NCI-H146 (cell line): ENCODE measurements at regions not wholly inside any gene's neighbourhood (a gene's known extent, or its start where the extent isn't known, plus 50 kb on each side); places are given as distances from the start of the nearest gene placed in this dataset.

Experiments
- DNase-seq: peaks from one replicate; lab custom pipeline; 2025; lab: John Stamatoyannopoulos, UW

- no peak for DNase-seq
Observed at GRCh38 chr20:60478533-60478932, 520.3 kb downstream of the CDH26 start.

- DNase-seq, result no peak
Observed at GRCh38 chr20:60480950-60481742, 522.9 kb downstream of the CDH26 start.

DNA sequence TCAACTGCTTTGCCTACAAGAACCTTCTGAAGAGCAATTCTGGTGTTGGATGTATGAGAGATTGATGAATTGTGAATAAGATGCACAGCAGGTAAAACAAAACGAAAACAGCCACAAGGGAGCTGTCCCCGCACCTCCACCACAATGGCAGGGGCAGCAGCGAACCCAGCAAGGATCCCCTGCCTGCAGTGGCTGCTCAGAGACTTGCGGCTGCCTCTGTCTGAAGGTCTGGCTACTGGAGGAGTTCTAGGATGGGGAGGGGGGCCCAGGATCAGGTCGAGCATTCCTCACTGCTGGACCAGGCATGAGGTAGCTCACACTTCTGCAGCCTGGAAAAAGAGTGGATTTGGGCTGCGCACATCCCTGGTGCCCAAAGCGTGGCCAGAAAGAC, 523.5 kb downstream of the CDH26 start:
- DNase-seq, result no peak

DNA sequence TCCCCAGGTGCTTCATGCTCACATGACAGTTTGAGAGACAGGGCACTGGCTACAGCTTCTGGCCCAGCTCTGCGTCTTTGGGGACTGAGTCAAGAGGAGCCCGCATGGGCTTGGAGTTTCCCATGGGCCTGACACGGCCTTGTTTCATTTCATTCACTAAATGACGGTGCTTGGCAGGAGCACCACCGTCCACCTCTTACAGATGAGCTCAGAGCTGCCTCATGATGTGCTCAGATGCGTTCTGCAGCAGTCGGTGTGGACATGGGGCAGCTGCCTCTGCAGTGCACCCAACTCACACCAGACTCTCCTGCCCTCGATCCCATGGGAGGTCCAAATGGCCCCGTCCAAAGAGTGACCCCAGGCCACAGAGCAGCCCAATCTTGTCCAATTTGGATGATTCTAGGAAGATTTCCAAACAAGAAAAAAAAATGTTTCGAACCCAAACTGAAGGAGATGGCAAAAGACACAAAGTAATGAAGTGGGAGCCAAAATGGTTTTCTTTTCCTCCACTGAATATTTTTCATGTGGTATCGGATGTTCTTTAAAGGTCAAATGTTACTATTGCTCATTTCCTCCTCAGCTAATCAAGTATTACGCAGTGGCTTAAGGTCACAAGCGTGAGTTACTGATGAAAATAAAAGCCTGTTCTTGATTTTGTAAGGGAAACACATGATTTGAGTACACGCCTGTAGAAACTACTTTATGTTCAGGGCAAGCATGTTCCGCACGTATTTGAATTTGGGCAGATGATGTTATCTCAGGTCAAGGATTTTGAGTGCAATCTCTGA, 524.2 kb downstream of the CDH26 start:
- DNase-seq, result no peak

GRCh38 chr20:60483371-60483770, 525.1 kb downstream of the CDH26 start:
- DNase-seq, result no peak

DNA sequence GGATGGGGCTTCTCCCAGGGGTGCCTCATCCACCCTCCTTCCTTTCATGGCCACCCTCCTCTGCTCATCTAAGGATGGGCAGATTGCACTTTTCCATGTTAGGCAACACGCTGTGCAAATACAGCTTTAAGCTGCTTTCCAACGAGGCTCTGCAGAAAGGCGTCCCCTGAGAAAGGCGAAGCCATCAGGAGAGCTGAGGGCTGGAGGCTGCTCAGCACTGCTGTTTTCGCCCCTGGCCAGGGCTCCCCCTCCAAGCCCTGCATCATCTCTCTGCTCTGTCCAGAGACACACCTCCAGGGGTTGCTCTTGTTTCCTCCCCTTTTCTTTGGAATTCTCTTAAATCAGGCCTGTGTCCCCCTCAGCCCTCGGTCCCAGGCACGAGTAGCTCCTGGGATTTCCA, 526.1 kb downstream of the CDH26 start:
- DNase-seq, result no peak

- no peak for DNase-seq
Observed at GRCh38 chr20:60485012-60485760, 527.0 kb downstream of the CDH26 start.

GRCh38 chr20:60486315-60486714, 528.1 kb downstream of the CDH26 start:
- DNase-seq, result no peak

DNA sequence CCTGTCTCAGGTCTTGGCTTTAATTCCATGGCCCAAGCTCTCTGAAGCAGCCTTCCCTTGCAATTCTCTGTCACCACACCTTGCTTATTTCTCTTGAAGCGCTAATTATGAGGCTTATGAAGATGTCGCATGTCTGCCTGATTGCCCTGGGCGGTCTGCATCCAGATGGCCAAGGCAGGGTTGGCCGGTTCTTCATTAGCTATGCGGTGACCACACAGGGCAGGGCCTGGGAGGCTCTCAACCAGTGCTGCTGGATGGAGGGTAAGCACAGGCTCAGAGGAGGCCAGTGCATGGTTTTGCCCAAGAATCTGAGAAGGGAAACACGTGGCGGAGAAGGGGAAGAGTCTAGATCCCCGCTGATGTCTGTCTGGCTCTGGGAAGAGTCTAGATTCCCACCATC, 528.7 kb downstream of the CDH26 start:
- DNase-seq, result no peak

DNA sequence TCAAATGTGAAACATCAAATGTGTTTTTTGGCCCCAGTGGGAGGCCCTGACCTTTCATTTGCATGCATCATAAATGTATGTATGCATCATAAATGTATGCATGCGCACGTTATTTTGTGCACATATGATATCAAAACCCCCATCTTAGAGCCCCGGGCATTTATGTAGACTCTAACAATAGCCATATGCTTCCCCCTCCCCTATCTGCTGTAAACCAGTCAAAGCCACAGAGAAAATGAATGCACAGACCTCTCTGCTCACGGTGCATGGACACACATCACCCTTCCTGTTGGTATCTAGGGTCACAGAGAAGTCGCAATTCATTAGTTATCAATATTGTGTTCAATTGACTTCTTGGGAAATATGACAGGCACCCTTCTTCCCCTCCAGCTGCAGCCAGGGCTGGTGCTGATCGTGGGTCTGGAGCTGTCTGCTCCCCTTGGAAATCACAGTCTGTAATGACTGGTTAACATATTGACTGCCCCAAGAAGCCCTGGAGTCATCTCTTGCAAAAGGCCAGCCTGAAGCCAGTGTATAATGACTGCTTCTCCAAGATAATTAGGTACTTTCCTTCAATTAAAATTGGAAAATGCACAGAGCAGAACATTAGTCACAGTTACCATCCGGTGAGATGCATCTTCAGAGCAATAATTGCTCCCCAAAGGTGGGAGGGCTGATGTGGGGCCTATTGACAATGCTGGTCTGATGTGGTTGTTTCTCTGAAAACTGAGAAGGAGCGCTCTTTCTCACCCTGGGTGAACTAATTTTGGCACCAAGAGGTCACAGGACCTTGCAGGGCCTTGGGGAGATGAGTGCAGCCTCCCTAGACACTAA, 532.2 kb downstream of the CDH26 start:
- DNase-seq, result no peak

- no peak for DNase-seq
Observed at GRCh38 chr20:60491051-60491581, 532.9 kb downstream of the CDH26 start.

DNA sequence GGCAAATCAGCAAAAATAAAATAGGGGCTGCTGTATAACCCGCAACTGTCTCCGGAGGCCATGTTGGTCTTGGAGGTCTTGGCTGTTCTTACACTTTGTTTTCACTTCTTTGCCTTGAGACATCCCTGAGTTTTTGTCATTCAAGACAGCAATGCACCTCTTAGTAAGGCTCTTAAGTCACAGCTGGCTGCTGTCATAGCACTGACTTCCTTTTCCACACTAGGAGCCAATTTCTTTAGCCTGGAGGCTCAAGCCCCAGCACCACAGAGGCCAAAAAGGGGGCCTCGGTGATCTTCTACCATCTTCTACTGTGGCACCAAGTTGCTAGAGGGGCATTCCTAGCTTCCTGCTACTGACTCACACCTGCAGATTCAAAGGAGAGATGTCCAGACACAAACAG, 536.3 kb downstream of the CDH26 start:
- DNase-seq, result no peak

DNA sequence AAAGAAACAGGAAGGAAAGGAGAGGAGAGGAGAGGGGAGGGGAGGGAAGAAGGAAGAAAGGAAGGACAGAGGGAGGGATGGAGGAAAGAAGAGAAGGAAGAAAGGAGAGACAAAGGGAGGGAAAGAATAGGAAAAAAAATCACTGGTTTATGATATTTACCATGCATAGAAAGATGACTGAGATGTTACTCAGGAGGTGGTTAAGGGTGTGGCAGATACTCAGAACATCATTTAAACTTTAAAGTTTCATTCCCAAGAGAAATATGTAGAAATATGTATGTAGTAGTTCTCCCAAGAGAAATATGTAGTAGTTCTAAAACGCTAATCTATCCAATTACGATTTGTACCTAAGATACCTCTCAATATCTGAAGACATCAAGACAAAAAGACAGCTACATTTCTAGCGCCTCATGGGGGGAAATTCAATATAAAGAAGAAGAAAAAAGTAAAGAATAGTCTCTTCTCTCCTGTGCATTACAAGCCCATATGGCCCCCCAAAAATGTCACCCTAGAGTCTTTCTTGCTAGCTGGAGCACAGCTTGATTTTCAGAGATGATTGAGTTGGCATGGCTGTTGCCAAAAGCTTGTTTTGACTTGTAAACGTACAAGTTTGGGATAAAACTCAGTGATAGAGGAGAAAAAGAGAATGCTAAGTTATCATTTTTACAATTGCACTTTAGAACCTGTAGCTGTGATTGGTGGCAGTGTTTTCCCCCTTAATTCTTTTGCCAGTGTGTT, 539.2 kb downstream of the CDH26 start:
- DNase-seq, result no peak

GRCh38 chr20:60500038-60500701, 541.9 kb downstream of the CDH26 start:
- no peak for DNase-seq

- DNase-seq, result no peak
Observed at GRCh38 chr20:60501048-60501447, 542.8 kb downstream of the CDH26 start.

GRCh38 chr20:60502881-60503280, 544.7 kb downstream of the CDH26 start:
- DNase-seq, result no peak

DNA sequence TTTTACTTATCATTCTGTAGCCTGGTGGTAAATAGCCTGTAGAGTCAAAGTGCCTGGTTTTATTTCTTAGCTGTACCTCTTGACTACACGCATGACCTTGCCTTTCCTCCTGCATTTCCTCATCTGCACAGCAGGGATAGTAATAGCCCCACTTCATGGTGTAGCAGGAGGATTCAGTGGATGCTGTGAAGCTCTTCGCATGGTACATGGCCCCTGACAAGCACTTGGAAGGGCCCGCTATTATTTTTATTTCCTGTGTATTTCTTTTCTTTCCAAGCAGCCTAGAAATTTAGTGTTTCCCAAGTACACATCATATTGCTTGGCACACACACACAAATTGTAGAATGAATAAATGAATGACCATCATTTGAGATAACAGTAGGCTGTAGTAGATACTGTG, 547.2 kb downstream of the CDH26 start:
- no peak for DNase-seq

DNA sequence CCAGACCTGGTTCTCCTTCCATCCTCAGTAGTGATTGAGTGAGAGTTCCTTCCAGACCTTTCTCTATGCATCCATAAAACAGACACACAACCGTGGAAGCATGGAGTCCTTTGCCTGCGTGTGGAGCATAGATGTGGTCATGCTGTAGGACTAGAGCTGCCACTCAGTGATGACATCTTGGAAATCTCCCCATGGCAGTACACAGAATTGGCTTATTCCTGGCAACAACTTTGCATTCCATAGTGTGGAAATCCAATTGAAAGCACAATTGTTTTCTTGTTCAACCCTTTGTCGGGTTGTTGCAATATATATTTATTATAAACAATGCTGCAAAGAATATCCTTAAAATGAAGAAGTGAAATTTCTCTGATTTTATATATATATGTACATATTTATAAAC, 547.8 kb downstream of the CDH26 start:
- DNase-seq, result no peak

GRCh38 chr20:60507087-60507694, 549.0 kb downstream of the CDH26 start:
- DNase-seq, result no peak

DNA sequence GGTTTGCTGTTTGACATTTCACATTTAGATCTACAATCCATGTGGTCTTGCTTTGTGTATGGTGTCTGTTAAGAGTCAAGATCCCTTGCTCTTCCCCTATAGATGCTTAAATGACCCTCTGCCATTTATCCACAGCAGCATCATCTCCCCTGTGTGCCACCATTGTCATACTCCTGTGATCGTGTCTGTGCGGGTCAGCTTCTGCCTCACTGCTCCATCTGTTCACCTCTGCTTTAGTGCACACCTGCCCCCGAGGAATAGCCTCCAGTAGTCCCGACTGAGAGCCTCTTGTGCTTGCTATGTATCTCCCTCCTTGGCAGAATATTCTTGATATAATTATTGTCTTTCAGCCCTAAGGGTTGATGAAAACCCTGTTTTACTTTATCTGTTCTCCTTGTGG, 551.2 kb downstream of the CDH26 start:
- no peak for DNase-seq
